HG02884 (cell line): ENCODE measurements at regions not wholly inside any gene's neighbourhood (a gene's known extent, or its start where the extent isn't known, plus 50 kb on each side); places are given as distances from the start of the nearest gene placed in this dataset.

Experiments used
- ATAC-seq: cut with Tn5 transposase; IDR thresholded peaks from one replicate; pipeline ENCODE4 v1.9.1; 2021; ENCODE audit warnings: mild to moderate bottlenecking, moderate library complexity; ENCODE audit not compliant: unreplicated experiment

DNA sequence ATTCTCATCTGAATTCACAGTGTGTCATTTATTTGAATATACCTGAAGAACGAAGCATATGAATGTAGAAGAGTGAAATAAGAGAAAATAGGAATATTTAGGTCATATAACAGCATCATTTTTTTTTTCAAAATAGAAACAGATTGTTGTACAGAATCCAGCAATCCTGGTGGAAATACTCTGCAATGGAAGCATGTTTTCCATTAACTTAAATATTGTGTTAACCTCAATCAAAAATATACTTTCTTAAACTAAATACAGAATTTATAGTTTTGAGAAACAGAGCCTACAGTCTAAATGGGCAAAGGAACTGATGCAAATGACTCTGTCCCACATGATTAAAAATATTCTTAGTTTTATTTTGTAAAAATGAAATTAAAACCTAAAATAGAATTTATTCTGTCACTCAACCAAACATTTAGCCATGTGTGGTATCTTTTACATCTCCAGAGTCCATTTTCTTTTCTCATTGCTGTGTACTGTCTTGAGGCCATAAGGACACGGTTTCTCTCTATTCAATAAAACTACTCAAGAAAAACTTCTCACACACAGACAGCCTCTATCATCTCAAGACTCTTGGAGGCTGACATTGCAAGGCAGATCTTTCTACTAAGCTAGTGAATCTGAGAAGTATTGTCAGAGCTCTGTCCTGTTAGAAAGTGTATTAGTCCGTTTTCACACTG, 322.6 kb downstream of the LTN1 start:
- ATAC-seq = no peak

GRCh38 chr21:28669321-28669720, 323.4 kb downstream of the LTN1 start:
- ATAC-seq = no peak

GRCh38 chr21:28663754-28664153, 328.9 kb downstream of the LTN1 start:
- ATAC-seq = no peak

DNA sequence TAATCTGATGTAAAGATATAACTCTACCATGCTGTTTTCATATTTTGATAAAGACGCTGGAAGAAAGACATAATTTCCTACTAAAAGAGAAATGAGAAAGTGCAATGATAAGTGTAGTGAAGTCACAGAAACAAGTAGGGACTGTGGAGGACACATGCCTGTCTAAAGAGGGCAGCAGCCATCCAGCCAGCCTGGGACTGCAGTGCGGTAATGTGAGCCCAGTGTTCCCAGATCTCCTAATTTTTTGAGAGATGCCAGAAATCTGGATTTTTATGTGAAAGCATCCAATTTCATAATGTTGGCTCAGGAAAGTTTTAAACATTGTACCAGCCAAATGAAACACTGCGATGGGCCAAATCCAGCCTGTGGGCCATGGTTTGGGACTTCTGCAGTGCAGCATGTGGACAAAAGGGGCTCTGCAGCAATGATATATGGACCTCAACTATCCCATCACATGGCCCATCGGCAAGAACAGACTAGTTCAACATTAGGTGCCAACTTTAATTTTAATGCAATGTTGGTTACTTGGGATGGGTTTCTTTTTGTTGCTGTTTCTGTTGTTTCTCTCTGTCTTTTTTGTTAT, 329.5 kb downstream of the LTN1 start:
- no peak for ATAC-seq

GRCh38 chr21:28657566-28657965, 335.1 kb downstream of the LTN1 start:
- no peak for ATAC-seq

- no peak for ATAC-seq
Observed at GRCh38 chr21:28655471-28655870, 337.2 kb downstream of the LTN1 start.

- no peak for ATAC-seq
Observed at GRCh38 chr21:28654406-28654805, 338.3 kb downstream of the LTN1 start.

DNA sequence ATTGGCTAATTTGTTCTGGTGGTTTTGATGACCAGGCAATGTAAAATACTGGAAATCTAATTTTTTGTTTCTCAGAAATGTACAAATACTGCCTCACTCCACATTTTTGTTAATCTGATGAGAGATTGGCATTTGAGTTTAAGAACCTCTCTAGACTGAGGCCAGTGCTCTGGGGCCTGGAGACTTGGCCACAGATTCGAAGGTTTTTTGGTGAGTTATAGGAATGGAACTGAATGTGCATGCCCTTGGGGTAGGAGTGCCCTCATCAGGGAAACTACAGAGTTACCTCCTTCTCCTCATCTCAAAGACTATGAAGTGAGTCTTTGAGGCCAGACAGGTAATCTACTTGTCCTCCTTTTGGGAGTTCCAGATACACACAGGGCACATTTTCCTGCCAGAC, 347.9 kb downstream of the LTN1 start:
- ATAC-seq = no peak

- ATAC-seq = no peak
Observed at GRCh38 chr21:28642891-28643290, 349.8 kb downstream of the LTN1 start.

GRCh38 chr21:28641731-28642130, 350.9 kb downstream of the LTN1 start:
- no peak for ATAC-seq

- no peak for ATAC-seq
Observed at GRCh38 chr21:28640326-28640725, 352.4 kb downstream of the LTN1 start.

GRCh38 chr21:28639737-28640136, 352.9 kb downstream of the LTN1 start:
- ATAC-seq = no peak

- no peak for ATAC-seq
Observed at GRCh38 chr21:28636752-28637691, 355.7 kb downstream of the LTN1 start.

- ATAC-seq = no peak
Observed at GRCh38 chr21:28635541-28635940, 357.1 kb downstream of the LTN1 start.

- no peak for ATAC-seq
Observed at GRCh38 chr21:28633839-28634555, 358.7 kb downstream of the LTN1 start.

DNA sequence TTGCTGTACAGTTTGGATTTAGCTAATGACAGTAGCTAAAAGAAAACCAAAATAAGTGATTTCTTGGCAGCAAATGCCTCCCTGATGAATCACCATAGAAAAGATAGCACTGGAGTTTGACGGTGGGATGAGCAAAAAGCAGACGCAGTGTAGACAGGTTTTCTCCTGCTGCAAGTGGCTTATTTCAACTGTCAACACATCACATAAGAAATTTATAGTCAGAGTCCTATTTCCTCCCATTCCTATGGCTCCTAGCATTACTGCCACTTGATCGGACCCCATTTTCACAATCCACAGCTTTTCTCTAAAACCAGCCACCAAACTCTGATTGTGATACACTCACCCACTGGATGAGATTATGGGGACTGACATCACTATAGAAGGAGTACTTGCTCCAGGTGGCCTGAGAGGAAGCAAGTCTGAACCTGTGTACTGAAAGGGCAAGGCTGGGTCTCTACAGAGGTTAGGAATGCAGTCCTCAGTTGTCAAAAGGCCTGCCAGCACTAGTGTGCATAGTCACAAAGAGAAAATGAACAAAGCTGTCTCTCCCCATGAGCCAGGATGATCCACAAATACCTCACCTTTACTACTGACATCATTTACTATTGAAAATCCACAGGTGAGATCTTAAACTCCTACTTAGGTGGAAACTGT, 359.8 kb downstream of the LTN1 start:
- ATAC-seq = no peak

GRCh38 chr21:28627691-28628090, 365.0 kb downstream of the LTN1 start:
- ATAC-seq = no peak

- no peak for ATAC-seq
Observed at GRCh38 chr21:28627261-28627660, 365.4 kb downstream of the LTN1 start.

- no peak for ATAC-seq
Observed at GRCh38 chr21:28624626-28625025, 368.1 kb downstream of the LTN1 start.

DNA sequence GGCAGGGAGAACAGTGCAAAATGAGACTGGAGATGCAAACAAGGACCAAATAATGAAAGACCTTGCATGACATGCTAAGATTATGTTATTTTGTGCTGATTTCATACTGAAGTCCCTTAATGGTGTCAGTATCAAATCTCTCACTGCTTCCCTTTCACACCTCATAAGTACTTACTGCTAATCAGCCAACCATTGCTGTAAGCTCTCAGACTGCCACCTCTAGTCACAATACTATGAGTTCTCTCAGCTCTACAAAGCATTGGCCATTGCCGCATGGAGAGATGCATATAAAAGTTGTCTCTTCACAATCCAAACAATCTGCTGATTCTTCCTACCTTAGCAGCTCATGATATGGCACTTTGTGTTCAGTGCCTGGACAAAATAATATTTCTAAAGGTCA, 375.4 kb downstream of the LTN1 start:
- no peak for ATAC-seq

GRCh38 chr21:28615276-28615675, 377.4 kb downstream of the LTN1 start:
- ATAC-seq = no peak
